NCI-H345 treated with DMSO at 0.1 percent for 48 hours (cell line): ENCODE measurements at regions not wholly inside any gene's neighbourhood (a gene's known extent, or its start where the extent isn't known, plus 50 kb on each side); places are given as distances from the start of the nearest gene placed in this dataset.
A peak's percentile ranks its signal among the peaks of the same experiment; 100 is the strongest.

Experiments
- DNase-seq: peaks from one replicate; lab custom pipeline; 2025; ENCODE audit not compliant: unreplicated experiment; lab: John Stamatoyannopoulos, UW

DNA sequence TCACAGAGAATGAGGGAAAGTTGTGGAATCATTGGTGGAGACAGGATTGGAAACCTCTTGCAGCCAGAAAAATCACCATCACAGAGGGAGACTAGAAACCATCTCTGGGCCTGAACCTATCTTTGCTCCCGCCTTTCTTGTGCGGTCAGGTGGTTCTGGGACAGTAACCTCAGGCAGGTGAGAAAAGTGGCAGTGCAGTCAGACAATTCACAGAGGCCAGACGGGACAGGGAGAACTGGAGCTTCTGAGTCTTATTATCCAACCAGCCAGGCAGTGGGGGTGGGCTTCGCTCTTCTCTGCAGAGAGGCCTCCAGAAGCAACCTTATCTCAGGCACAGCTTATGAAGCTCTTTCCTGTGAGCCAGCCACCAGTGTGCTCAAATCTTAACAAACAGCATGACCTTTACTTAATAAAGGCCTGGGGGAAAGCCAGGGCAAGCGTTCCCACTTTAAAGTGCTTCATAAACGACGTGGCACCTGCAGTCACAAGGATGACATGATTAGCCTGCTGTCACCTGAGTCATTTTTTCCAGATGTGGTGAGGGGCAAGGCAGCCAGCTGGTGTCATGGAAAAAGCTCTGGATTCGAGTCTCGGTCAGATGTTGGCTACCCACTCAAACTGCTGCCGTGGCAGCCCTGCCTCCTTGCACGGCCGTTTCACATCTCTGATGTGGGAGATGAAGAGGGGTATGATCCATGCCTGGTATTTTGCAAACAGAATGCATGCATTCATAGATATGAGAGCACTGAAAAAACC lies 109.7 kb downstream of the B3GNT2 start:
- no peak for DNase-seq

DNA sequence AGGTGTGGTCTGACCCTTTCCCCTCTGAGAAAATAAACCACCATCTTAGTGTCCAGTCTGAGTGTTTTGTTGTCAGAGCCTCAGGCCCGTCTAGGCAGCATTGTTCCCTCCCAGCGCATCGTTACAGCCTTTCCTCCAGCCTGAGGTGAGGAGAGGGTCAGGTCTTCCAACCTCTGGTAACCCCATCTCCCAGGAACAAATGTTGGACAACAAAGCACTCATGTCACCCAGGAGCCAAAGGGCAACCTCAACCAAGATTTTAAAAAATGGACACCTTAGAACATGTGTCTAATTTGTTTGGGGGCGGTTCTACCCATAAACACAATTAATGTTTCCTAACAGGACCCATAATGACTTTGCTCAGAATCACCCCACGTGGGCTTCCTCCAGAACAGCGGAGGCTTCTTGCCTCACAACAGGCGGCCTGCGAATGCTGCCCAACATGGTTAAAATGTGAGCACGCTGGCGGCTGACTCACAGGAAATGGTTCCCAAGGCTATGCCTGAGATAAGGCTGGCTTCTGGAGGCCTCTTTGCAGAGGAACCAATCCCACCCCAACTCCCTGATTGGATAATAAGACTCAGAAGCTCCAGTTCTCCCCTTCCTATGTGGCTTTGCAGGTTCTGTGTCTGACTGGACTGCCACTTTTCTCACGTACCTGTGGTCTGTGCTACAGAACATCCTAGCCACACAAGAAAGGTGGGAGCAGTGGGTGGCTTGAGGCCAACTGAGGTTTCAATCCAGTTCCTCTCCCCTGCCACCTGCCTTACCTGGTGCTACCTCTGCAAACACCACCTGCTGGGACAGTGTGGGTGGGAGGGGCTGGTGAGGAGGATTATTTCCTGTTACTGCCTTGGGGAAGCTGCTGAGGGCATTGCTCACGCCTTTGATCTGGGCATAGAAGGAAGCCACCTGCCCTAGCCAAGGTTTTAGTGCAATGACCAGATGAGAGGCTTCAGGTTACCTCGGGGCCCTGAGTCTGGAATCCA lies 108.8 kb downstream of the B3GNT2 start:
- peak; percentile 44 for DNase-seq

DNA sequence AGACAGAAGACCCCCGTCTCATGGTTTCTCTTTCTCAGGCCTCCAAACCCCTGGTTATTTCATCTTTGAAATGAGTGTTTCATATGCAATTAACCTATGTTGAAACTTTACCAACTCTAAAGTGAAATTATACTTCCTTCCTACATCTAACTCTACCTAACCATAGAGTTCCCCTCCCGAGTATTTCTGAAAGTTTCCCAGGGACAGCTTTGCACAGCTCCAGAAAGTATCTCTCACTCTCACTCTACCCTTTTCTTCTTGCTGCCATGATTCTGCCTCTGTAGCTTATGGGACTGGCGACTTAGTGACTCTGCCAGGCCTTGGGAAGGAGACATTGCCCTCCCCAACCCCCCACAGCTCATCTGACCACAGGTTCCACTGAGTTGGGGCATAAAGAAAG lies 107.9 kb downstream of the B3GNT2 start:
- no peak for DNase-seq

DNA sequence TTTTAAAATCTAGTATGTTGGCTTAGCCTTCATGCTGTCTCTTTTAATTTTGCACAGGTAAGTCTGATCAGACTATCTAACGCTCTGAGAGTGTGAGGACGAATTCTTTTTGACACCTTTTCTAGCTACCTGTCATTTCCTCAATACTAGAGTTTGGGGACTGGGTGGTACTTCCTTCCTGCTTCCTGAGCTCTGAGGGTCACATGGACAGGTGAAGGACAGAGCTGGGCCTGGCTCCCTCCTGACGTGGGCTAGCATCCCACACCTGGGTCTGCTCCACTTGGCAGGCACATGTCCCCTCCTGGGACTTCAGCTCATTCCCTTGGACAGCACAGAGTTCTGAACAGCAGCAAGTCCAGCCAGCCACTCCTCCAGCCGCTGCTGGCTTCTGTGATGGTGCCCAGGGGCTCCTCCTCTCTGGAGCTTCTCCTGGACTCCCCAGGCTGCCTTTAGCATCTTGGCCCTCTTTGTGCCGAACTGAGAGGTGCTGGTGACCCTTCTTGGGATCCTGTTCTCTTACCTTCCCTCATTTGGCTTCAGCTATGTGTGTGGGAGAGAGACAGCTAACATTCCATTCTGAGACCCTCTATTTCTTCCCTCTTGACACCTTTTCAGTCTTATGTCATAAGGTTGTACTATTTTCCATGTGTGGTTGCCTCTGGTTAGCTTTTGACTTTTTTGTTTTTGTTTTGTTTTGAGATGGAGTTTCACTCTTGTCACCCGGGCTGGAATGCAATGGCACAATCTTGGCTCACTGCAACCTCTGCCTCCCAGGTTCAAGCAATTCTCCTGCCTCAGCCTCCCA lies 106.9 kb downstream of the B3GNT2 start:
- DNase-seq = no peak

DNA sequence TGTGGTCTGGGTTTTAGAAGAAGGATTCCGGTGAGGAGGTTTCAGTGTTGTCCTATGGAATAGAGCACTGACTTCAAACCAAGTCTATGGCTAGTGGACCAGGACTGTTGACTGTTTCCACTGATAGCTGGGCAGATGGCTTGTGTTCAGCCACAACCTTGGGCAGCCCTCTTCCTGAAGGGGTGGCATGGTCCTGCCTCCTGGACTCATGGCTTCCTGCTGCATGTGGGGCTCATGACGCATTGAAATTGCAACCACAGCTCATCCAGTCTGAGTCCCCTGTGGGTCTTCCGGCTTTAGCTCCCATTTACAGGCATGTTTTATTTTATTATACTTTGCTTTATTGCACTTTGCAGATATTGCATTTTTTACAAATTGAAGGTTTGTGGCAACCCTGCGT lies 105.0 kb downstream of the B3GNT2 start:
- DNase-seq = no peak

DNA sequence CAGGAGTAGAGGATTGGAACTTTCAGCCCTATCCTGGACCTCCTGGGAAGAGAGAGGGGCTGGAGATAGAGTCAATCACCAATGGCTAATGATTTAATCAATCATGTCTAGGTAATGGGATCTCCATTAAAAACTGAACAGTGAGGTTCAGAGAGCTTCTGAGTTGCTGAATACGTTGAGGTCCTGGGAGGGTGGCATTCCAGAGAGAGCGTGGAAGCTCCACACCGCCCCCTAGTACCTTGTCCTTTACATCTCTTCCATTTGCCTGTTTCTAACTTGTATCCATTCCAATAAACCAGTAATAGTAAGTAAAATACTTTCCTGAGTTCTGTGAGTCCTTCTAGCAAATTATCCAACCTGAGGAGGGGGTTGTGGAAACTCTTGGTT lies 101.7 kb downstream of the B3GNT2 start:
- DNase-seq = no peak

DNA sequence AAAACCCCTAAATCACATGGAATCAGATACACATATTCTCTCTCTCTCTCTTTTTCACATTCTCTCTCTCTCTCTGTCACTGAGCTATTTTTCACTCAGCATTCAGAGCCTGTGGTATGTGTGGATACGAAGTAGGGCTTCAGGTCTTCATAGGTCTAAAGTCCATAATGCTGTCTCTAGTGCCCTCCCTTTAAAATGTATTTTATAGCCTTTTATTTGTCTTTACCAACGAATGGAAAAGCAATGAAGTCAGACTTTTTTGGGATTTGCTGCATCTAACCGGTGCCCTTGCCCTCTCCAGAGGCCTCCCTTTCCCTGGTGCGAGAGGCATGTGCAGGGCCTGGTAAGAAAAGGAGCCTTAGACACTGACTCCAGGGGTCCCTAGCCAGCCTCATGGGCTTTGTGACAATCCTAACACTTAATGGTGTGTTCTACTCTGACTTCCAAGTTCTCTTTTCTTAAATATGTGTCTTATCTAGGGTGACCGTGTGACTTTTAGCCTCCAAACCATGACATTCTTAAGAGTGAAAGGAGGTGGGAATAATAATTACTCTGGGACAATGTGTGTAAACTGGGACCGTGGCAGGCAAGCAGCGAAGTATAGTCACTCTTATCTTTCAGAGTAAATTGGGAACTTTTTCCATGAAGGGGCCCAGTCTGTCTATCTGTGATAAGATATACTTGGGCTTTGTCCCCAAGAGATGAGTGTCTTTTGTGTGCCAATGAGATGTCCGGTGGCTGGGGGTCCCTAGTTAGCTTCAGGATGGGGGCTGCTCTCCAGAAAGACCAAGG lies 101.1 kb downstream of the B3GNT2 start:
- DNase-seq = no peak

DNA sequence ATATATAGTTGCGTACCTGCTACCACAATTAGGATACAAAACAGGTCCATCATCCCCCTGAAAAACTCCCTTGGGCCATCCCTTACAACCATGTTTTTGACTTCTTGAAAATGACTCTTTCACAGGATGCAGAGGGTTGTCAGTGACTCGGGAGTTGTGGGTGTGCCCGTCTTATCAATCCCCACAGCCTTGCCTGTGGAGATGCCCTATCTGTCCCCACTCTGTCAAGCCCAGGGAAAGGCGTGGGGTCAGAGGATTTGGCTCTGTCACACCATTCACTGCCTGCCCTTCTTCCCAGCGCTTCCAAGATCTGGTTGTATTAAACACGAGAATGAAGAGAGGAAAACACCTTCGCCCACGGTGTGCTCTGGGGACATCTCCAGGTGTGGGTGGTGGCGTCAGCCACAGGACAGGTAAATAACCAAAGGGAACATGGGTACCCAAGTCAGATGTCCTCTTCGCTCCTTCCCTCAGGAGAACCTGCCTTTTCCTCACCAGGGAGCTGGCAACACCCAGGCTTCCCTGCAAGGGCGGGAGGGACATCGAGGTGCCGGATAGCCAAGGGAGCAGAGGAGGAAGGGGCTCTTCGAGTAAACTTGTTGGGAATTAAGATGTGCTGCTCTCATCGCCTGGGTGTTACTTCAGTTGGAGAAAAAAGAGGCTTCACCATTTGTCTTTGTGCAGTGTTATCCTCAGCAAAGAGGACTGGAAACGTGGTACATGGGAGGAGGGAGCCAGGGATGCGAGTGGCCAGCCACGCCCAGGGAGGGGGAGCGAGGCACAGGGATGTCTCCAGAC lies 100.3 kb downstream of the B3GNT2 start:
- no peak for DNase-seq

- DNase-seq = peak; percentile 34
These were observed 97.8 kb downstream of the B3GNT2 start for GRCh38 chr2:62293490-62294271.

DNA sequence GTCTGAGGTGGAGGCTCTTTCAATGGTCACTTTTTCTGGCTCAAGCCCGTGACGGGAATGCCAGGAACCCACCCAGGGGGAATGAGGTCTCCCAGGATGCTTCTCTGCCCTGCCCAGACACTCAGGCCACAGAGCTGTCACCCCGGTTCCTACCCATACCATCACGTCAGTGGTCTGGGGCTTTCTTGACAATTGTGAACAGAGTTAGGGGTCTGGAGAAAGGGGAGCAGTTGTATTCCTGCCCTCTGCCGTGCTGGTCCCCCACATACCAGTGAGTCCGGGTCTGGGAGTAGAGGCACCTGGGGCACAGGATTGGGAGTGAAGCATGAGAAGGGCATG lies 97.2 kb downstream of the B3GNT2 start:
- DNase-seq = no peak

GRCh38 chr2:62292190-62292589 lies 96.3 kb downstream of the B3GNT2 start:
- no peak for DNase-seq

DNA sequence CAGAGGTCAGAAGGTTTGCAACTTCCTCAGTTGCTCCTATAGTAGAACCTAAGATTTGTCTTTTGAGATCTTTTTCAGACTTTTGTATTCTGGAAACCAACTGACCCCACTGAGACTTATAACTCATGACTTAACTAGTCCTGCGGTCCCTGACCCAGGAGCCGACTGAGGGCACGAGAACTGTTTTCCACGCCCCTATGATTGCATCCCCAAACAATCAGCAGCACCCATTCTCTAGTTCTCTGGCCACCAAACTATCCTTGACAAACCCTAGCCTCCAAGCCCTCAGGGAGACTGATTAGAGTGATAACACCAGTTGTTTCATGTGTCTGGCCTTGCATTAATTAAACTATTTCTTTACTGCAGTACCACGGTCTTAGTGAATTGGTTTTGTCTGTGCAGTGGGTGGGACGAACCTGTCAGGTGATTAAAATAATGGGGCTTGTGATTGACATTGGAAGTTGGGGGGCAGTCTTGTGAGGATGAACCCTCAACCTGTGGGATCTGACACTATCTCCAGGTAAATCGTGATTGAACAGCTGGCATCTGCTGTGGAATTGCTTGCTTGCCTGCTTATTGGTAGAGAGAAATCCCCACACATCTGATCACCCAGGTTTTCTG lies 95.7 kb downstream of the B3GNT2 start:
- no peak for DNase-seq

DNA sequence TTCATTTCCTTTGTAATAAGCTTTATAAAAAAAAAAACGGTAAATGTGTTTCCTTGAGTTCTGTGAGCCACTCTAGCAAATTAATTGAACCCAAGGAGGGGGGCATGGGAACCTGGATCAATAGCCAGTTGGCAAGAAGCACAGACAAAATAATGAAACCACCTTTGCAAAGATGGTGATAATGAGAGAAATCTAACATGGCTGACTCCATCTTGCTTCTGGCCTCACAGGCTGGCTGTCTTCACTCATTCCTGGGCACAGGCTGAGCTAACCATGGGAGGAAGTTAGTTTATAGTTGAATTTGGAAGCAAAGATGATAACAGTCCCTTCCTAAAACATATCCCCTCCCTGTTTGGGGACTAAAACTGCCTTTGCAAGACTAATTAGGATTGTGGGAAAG lies 95.1 kb downstream of the B3GNT2 start:
- DNase-seq = no peak

DNA sequence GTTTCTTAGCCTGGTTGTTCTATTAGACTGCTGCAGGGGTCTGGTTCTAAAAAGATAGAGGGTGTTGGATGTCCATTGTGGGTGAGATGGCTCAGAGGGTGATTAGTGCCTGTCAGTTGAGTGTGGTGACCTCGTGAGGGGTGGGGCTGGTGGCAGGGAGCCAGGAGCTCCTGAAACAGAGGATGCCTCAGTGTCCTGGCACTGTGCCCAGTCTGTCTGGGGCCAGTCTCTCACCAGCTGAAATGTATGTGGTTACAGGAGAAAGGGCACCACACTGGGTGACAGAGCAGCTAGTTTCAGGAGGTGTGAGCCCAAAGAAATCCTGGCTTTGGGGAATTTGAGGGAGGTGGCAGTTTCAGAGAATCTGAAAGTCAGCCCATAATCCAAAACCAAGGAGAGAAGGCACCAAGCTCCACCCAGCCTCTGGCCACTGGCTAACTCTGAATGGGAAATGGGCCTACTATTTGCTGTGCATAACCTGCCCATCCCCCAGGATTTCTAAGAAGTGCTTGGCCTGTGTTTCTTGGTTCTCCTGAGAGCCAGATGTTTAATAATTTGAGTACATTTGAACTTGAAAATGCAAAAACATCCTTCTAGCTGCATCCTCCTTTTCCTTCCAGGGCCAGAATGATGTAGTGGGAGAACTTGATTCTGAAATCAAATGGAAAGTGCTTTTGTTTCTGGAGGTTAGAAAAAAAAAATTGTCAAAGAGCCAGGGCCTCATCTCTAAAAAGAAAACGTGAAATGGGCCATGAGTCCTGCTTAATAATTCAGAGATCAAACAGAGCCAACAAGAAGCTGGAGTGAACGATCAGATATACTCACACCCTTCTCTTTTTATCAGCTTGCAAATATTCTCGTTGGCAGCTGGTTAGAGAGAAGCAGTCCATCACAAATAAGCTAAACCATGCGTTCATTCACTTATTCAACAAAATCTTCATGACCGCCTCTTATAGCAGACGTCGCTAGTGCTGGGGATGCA lies 92.3 kb downstream of the B3GNT2 start:
- DNase-seq = peak; percentile 97

DNA sequence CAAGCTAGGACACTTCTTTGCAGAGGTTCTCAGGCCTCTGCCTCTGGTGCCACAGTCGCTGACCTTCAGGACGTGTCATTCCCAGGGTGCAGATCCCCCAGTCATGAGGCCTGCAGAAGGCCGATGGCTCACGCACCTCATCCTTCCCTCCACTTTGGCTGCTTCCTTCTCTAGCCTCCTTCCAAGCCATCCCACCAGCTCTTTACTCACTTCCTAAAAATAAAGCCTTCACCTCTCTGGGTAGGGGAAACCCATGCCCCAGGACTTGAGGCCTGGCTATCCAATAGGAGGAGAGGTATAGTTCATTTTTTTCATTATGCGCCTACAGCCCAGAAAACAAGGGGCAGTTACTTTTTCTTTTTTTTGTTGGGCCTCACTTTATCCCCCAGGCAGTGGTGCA lies 91.4 kb downstream of the B3GNT2 start:
- no peak for DNase-seq

DNA sequence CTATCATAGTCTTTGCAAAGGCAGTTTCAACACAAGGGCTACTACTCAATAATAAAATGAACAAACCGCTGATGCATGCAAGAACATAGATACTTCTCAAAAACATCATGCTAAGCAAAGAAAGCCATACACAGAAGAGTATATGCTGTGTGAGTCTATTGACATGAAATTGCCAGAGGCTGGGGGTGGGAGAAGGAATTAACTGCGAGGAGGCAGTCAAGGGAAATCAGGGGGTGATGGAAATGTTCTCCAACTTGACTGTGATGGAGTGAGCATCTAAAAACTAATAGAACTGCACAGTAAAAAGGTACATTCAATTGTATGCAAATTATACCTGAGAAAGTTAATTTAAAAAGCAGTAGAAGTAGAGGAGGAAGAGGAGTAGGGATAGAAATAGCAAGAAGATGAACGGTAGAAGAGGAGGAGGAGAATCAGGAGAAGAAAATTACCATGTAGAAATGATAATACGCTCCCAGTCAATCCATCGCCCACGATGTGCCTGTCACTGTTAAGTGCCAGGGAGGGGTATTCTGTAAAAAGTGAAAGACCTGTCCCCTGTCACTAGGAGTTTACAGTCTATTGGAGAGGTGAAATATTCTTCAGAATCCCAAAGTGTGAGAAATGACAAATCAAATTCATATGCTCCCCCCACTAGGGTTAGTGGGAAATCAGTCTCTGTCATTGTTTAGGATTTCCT lies 90.3 kb downstream of the B3GNT2 start:
- DNase-seq = no peak

GRCh38 chr2:62284980-62285379 lies 89.1 kb downstream of the B3GNT2 start:
- DNase-seq = no peak
